Stimulated activated naive CD4-positive, alpha-beta T cell (primary cell): ENCODE measurements at regions not wholly inside any gene's neighbourhood (a gene's known extent, or its start where the extent isn't known, plus 50 kb on each side); places are given as distances from the start of the nearest gene placed in this dataset.
"Not testable (repeated sequence)": the region's sequence is repeated elsewhere in the genome, so short reads cannot be mapped to it uniquely, and the experiment has no call there.

Experiments used
- DNase-seq, 6 experiments: peaks; one replicate each; lab custom pipeline; 2025; lab: John Stamatoyannopoulos, UW

GRCh38 chr2:205865056-205865455 is 182.8 kb downstream of the NRP2 start:
- no peak for DNase-seq

GRCh38 chr2:205864491-205864890 is 182.2 kb downstream of the NRP2 start:
- DNase-seq: no peak

- DNase-seq: not testable (repeated sequence)
These were observed 180.5 kb downstream of the NRP2 start for GRCh38 chr2:205862761-205863160.

- no peak for DNase-seq
These were observed 178.6 kb downstream of the NRP2 start for GRCh38 chr2:205860885-205861284.

- DNase-seq: no peak
These were observed 177.9 kb downstream of the NRP2 start for GRCh38 chr2:205860181-205860580.

GRCh38 chr2:205858881-205859441 is 176.7 kb downstream of the NRP2 start:
- DNase-seq: no peak

GRCh38 chr2:205858275-205858674 is 176.0 kb downstream of the NRP2 start:
- no peak for DNase-seq

- no peak for DNase-seq
These were observed 175.4 kb downstream of the NRP2 start for GRCh38 chr2:205857520-205858237.

GRCh38 chr2:205852457-205852856 is 170.2 kb downstream of the NRP2 start:
- no peak for DNase-seq

GRCh38 chr2:205850611-205851010 is 168.3 kb downstream of the NRP2 start:
- DNase-seq: no peak

GRCh38 chr2:205850132-205850531 is 167.8 kb downstream of the NRP2 start:
- DNase-seq: no peak

GRCh38 chr2:205849136-205849535 is 166.8 kb downstream of the NRP2 start:
- DNase-seq: no peak

- no peak for DNase-seq
These were observed 166.3 kb downstream of the NRP2 start for GRCh38 chr2:205848601-205849000.
